Activated T-helper 9 cell treated with anti-CD3 and anti-CD28 coated beads, Interleukin-2, amount 50 U/mL, for 16 hours (primary cell): ENCODE measurements at regions not wholly inside any gene's neighbourhood (a gene's known extent, or its start where the extent isn't known, plus 50 kb on each side); places are given as distances from the start of the nearest gene placed in this dataset.

ENCODE experiments used
- DNase-seq: peaks from one replicate; pipeline ENCODE4 v3.0.0-alpha.2; 2020; ENCODE audit warnings: low read depth

- no peak for DNase-seq
These were observed 444.8 kb downstream of the FOXO1 start for GRCh38 chr13:40221460-40222201.

DNA sequence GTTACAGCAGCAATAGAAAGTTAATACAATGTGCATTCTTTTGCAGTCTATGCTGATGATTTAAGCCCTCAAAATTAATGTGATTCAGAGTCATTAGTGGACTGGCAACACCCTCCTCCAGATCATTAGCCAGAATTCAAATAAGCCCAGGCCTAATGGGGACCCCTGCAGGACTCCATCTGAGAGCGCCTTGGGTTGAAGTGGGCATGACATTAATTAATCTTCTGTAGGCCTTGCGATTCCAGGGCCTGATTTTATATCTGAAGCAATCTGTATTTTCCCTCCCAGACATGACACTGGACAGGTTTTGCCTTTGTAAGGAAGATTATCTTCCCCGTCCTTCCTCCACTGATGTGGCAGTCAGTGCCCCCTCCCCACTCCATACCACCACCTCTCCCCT, 442.9 kb downstream of the FOXO1 start:
- no peak for DNase-seq

DNA sequence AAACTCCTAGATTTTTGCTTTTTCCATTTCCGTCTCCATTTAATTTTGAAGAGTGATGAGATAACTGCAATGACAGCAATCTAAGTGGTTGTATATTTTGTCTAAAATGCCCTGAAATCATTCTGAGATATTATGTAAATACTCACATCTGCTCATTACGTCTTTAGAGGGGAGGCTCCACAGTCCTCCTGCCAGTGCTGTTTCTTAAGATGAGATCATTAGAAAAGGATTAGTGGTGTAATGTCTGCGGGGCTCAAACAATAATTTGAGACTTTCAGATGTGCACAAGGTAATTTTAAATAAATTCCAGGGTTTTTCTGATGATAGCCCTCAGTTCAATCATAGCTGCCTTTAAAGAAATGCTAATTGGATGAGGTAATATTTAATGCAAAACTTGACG, 437.9 kb downstream of the FOXO1 start:
- no peak for DNase-seq

DNA sequence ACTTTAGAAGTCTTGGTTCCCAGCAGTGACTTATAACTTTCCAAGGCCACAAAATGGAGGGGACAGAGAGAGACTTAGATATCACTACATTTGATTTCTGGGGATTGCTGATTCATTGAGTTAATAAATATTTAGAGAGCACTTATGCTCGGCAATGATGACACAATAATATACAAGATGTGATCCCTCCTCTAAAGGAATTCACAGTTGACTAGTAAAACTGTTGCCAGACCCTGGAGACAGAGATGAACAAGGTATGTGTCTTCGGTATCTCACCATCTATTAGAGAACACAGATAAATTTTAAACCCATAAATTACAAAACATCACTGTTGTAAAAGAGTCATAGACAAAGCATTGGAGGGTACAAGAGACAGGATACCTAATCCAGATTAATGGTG, 437.5 kb downstream of the FOXO1 start:
- DNase-seq = no peak

DNA sequence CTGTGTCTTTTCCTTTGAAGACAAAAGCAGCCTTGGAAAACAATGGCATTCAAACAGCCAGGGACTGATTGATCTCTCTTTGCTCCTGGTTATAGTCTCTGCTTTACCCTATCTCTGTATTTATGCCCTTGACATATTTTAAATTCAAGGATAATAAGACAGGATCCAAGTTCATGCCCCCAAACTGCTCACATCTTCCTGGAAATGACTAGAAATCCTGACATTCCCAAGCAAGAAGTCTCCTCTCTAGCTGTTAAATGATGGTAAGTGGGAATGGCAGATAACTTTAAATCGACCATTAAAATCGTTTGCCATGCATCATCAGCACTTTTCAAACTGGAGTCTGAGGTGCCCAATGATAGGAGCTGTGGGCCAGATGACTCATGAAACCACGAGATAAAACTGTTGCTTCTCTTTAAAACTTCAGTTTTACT, 435.6 kb downstream of the FOXO1 start:
- no peak for DNase-seq

GRCh38 chr13:40231311-40231710, 435.1 kb downstream of the FOXO1 start:
- no peak for DNase-seq

- DNase-seq = no peak
These were observed 434.7 kb downstream of the FOXO1 start for GRCh38 chr13:40231751-40232150.

- DNase-seq = no peak
These were observed 434.0 kb downstream of the FOXO1 start for GRCh38 chr13:40232311-40233040.

GRCh38 chr13:40233731-40234195, 432.7 kb downstream of the FOXO1 start:
- no peak for DNase-seq

GRCh38 chr13:40235160-40235796, 431.2 kb downstream of the FOXO1 start:
- DNase-seq = no peak

DNA sequence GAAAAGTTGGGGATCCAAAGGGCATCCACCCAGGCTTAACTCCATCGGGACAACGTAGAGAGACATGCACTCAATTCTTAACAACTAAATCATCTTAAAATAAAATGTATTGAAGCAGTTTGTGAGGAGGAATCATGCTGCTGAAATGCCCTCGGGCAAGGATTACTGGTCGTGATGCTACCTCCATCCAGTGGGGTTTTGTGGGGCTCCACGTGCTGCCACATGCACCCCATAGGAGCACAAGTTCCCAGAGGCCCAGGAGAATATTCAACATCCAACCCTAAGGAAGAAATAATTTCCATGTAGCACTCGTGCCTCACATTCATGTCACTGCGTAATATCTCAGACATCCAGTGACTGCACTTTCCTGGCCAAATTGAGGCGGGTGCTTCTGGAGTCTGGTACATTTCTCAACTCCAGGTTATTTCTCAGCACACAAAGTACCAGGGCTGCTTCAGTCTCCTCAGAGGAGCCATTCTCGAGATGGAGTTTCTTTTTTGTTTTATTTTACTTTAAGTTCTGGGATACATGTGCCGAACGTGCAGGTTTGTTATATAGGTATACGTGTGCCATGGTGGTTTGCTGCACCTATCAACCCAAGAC, 429.8 kb downstream of the FOXO1 start:
- DNase-seq = no peak

DNA sequence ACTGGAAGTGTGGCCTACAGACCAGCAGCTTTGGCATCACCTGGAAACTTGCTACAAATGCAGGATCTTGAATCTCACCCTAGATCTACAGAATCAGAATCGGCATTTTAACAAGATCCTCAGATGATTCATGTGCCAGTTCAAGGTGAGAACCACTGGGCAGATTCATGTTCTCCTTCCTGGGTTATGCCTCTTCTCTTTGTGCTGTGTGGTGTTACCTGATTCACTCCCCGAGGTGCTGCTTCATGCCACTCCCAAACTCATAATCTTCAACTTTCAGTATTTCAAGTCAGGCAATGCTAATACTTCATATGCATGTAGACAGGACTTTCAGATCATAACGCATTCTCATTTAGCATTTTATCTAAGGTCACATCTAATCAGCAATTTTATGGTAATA, 427.7 kb downstream of the FOXO1 start:
- DNase-seq = no peak

DNA sequence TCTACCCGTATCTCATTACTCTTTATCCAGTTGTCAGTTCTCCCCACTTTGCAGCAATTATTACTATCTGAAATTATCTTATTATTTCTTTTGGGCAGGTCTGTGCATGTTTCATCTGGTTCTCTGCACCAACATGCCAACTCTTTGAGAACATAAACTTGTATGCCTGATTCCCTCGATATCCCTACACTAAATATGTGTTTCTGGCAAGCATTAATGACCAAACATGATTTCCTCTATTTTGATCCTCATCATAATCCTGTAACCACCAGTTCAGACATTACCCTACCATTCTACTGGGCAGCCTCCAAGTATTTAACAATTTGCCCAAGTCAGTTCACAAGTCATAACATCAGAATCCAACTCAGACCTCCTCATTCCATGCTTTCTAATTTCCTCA, 426.1 kb downstream of the FOXO1 start:
- no peak for DNase-seq

DNA sequence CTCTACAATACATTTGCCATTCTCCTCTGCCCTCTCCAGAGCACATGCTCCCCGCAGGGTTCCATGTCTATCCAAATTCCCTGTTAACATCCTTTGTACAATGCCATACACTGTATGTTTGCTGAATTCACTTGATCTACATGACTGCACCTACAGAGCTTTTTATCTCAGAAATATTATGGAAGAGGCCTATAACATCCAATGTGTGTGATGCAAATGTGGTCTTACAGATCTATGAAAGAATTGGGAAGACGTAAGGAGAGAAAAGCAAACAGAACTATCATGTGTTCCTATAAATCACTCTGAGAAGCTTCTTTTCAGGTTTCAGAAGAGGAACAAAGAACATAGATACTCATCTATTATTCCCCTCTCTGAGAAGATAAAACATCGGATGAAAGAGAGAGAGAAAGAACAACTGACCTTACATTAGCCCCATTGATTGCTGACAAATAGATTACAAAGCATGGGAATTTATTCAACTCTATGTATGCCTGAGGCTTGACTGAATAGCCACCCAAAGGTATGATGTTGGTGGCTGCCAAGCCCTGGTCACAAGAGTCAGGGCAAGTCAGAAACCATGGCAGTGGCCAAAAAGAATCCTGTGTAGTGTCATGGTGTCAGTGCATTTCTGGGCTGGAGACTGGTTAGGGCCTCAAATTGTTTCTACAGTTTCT, 425.2 kb downstream of the FOXO1 start:
- DNase-seq = no peak

DNA sequence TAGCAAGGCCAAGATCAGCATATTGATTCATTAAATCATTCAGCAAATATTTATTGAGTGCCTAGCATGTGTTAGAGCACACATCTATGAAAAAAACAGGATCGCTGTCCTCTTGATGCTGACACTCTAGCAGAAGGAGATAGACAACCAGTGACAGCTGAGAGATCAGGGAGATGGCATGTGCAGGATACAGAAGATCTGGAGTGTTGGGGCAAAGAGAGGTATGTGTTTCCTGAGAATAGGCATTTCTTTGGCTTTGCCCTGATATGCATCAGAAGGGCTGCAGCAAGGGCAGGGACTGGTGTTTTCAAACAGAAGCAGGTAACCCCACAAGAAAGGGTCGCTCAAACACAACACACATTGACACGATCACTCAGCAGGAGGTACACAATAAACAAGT, 423.4 kb downstream of the FOXO1 start:
- no peak for DNase-seq

- no peak for DNase-seq
These were observed 422.5 kb downstream of the FOXO1 start for GRCh38 chr13:40243982-40244381.

DNA sequence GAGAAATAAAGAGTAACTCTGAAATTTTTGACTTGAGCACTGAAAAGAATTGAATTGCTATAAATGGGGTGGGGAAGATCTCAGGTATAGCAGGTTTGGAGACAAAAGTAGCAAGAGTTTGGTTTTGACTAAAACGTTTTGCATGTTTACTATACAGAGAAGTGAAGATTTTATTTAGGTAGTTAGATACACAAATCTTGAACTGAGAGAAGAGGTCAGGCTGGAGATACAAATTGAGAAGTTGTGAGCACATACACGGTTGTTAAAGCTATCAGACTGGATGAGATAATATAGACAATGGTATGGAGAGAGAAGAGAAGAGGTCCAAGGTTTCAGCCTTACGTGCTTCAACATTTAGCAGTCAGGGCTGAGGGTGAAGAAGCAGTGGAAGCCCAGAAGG, 420.9 kb downstream of the FOXO1 start:
- no peak for DNase-seq

GRCh38 chr13:40247845-40248244, 418.6 kb downstream of the FOXO1 start:
- no peak for DNase-seq

DNA sequence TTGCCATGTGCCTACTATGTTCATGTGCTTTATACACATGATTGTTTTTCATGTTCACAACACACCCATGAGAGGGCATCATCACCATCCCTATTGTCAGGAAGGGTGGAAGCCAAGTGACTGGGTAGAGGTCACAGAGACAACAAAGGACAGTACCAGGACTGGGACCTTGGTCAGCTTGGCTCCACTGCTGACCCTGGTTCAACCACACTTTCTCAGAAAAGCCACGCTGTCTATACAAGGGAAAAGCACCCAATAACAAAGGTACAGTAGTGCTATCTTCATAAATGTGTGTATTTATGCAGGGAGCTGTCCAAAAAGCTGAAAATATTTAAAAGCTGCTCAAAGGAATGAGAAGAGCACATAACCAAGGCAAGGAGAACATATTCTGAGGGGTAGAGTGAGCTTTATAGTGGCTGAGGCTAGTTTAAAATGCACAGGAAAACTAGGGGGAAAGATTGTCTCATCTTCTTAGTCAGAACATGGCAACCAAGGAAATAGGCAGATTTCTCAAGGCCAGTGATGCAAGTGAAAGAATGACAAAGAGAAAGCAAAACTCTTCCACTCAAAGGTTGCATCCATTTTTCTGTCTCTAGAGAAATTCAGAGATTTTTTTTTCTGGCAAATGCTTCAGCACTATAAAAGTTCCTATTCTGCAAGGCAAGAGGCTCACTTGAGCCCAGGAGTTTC, 415.0 kb downstream of the FOXO1 start:
- DNase-seq = no peak

DNA sequence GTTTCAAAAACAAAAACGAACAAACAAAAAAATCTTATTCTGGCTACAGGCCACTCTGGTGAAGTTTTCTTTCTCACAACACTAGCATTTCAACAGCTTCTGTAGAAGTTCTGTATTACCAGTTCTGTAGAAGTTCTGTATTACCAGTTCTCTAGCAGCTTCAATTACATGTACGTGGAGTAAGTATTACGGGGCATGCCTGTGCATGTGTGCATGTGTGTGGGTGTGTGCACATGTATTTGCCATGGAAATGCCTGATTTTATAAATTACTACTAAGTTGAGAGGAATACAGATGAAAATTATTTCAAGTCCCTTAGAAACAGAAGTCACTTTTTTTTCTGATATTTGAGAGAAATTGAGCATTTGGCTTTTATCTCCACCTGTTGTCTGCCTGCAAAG, 414.2 kb downstream of the FOXO1 start:
- no peak for DNase-seq

DNA sequence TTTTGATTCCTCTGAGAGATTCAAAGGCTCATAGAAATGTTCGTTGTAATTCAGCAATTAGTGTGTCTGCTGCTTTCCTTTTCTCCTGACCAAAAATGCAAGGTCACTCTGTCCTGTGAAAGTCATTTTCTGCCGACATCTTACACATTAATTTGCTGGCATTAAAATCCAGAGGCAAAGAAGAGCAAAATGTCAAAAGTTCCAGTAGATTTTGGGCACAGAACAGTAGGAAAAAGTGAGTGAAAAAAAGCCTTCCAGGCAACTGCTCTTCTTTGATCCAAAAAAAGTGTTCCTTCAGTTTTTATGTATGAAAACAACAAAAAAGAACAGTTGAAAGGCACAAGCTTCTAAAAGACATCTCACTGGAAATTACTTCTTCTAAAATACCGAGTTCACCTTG, 413.8 kb downstream of the FOXO1 start:
- DNase-seq = no peak

GRCh38 chr13:40254394-40254793, 412.0 kb downstream of the FOXO1 start:
- no peak for DNase-seq
